ENCODE measurements at regions not wholly inside any gene's neighbourhood (a gene's known extent, or its start where the extent isn't known, plus 50 kb on each side); places are given as distances from the start of the nearest gene placed in this dataset.
A peak's percentile ranks its signal among the peaks of the same experiment; 100 is the strongest.

DNA sequence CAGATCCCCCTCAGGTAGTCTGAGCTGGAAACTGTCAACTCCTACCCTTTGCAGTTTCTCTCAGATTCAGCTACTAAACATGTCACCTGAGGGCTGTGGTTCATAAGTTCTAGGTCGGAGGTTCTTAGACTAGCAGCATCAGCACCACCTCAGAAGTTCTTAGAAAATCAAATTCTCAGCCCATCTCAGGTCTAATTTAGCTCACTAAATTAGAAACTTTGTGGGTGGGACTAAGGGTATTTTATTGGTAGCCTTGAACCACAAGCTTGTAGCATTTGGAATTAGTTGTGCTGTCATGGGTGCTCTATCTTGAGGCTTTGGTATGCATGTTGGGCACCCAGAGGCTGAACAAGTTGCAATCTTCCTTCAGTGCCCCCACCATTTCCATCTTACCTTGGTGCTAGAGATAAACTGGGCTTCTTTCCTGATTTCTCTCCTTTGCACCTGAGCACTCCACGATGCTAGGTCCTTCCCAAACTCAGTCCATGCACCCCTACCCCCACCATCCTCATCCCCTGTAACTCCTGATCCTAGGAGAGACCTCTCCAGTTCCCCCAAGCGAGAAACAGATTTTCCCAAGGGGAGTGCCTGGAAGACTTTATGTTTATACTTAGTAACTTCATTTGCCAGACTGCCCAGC, 54.2 kb downstream of the S1PR1 start:
- no peak for DNase-seq (ENCODE audit: low read depth)

DNA sequence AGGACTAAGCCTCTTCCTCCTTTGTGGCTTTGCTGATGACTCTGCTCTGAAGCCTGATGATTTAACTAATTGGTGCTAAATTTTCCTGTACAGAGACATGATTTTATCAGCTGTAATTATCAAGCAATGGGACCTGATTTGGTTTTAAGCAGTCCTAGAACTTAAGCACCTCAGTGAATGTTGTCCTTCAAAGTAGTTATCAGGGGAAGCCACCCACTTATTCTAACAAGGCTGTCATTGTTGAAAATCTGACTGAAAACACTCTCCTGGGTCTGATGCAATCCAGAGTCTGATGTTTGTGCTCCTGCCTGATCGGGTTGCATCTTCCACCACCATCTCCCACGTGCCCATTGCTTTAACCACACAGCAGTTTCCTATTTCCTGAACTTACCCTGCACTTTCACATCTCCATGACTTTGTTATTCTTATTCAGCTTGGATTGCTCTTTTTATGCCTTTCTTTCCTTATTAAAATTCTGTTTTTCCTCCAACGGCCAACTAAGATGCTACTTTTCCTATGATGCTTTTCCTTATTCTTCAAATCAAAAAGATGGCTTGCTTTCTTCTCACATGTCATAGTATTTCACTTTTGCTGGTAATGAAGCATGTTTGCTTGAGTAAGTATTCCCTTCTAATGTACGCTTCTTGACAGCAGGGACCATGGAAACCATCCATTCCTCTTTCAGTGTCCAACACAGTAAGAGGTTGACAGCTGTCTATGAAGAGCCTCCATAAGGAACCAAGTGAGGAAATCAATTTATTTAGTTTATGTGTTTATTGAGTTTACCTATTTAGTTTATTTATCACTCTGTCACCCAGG, 55.0 kb downstream of the S1PR1 start:
- DNase-seq (ENCODE audit: low read depth): no peak

DNA sequence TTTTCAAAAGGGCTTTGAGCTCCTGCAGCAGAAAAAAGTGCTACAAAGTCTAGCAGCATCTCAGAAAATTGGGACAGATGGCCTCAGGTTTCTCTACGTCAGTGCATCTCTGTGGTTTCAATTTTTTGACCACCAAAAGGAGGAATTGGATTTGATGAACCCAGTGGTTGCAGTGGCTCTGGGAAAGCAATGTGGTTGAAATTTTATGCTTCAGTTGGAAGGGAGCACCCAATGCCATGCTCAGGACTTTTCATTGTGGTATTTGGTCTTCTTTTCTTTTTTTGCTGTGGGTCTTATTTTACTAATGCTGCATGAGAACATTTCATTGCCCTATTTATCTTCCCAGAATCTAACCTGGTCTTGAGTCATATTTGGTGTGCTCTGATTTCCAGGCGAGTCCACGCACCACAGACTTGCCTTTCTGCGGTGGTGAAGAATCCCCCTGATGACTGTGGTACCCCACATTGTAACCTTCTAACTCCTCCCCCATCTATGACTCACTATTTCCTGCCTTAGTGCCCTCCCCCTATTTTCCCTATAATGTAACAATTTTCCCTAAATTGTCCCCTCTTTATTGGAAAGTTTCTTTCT, 56.7 kb downstream of the S1PR1 start:
- DNase-seq (ENCODE audit: low read depth): peak; percentile 29

DNA sequence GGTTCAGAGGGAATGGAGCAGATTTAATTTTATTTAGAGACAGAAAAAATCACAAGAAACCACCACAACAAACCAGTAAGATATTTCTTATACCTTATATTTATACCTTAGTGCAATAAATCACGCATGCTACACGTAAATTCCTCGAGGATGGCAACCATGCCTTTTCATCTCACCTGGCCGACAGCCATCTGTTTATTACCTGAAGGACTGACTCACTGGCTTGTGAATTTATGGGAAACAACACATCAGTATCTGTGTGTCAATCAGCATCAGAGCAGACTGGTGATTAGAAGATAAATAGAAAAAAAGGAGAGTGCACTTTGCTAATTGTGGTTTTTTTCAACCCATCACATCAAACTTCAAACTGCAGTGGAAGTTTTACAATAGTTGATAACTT, 58.4 kb downstream of the S1PR1 start:
- DNase-seq (ENCODE audit: low read depth): no peak

DNA sequence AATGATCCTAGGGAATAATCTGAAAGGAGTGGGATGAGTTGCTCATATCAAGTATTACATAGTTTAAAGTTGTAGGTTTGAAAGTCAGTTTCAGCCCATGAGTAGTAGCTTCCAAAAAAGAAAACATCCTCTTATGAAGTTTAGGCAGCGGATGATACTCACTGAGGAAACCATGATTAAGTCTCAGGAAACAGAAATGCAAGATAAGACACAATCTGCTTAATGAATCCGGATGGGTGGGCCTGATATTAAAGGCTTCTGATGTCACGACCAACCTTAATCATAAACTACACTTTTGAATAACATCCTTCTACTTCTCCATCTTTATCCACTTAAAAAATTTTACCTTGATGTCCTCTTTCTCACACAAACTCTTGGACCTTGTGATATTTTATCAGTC, 61.8 kb downstream of the S1PR1 start:
- DNase-seq (ENCODE audit: low read depth): no peak

DNA sequence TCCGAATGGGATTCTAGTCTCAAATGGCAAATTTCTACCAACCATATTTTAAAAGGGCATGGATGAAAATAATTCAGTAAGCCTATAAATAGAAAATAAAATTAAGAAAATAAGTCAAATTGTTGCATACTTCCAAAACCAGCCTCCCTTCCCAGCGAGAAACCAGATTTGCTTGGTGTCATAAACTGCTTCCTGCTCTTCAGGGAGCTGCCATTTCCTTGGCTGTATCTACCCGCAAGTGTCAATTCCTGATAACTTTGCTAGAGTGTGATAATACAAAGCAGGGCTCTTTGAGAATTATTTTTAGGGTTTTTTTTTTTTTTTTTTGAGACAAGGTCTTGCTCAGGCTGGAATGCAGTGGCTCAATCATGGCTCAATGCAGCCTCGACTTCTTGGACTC, 62.3 kb downstream of the S1PR1 start:
- no peak for DNase-seq (ENCODE audit: low read depth)

DNA sequence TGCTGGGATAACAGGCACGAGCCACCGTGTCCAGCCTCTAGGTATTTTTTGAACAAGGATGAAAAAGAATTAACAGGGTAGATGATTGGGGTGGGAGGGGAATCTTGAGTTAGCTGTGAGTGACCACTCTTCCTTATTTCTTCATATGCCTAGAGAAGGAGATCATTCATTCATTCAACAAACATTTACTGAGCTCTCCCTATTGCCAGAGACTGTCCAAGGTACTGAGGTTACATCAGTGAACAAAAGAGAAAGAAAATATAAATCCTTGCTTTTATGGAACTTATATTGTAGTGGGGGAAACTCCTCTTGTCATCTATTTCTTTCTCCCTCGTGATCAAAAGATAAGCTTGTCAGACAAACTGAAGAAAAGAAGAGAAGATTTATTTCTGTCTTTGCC, 62.9 kb downstream of the S1PR1 start:
- DNase-seq (ENCODE audit: low read depth): no peak

DNA sequence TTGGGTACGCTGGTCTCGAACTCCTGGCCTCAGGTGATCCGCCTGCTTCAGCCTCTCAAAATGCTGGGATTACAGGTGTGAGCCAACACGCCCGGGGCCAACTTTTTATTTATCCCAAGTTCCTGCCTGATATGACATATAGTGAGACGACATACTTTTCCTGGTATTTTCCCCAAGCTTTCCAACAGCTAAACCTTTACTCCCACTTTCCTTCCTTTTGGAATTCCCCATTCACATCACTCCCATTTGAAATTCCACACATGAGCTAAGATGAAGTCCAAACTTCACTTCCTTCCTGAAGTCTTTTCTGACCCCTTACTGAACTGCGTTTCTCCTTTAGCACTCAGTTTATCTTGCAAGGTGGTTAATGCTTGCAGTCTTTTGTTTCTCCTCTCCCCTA, 64.1 kb downstream of the S1PR1 start:
- no peak for DNase-seq (ENCODE audit: low read depth)

DNA sequence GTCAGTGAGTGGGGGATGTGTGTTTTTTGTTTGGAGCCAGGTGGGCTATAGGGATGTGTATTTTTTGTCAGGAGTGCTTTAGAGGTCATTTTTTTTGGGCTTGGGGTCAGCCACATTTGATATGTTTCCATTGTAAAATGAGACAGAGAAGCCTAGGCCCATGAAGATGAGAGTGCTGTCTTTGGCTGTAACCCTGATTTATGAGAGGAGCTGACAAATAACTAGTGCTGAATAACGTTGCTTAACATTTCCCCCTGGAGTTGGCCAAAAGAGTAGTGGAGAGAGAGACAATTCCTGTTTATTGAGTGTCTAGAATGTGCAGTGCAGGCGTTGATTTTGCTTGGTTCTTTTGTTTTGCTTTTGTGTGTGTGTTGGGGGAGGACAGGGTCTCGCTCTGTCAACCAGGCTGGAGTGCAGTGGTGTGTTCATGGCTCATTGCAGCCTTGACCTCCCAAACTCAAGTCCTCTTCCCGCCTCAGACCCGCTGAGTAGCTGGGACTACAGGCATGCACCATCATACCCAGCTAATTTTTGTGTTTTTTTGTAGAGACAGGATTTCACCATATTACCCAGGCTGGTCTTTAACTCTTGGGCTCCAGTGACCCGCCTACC, 64.7 kb downstream of the S1PR1 start:
- DNase-seq (ENCODE audit: low read depth): no peak

DNA sequence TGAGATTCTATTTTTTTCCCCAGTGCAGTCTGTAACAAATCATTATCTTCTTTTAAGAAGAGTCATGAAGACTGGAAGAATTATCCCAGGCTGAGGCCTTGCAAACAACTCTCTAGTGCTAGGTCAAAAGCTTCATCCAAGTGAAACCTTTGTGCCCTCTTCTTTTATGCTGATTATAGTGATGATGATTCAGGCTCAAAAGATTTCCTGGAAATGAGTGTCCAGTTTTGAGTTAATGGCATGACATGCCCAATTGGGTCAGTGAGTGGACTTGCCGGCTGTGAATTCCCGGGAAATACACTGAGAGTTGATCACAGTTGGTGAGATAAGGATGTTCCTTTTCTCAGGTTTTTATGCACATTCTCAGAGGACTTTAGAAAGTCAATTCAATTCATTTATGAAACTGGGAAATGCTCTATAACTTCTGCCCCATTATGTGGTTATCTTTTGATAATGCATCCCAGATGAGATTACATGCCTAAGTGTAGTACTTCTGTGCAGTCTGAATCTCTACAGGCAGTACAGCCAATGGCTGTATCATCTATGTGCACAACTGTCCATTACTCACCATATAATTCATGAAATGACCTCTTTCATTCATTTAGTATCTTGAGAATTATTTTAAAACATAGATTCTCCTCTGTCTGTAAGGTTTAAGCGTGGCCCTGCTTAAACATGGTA, 66.2 kb downstream of the S1PR1 start:
- DNase-seq (ENCODE audit: low read depth): no peak

DNA sequence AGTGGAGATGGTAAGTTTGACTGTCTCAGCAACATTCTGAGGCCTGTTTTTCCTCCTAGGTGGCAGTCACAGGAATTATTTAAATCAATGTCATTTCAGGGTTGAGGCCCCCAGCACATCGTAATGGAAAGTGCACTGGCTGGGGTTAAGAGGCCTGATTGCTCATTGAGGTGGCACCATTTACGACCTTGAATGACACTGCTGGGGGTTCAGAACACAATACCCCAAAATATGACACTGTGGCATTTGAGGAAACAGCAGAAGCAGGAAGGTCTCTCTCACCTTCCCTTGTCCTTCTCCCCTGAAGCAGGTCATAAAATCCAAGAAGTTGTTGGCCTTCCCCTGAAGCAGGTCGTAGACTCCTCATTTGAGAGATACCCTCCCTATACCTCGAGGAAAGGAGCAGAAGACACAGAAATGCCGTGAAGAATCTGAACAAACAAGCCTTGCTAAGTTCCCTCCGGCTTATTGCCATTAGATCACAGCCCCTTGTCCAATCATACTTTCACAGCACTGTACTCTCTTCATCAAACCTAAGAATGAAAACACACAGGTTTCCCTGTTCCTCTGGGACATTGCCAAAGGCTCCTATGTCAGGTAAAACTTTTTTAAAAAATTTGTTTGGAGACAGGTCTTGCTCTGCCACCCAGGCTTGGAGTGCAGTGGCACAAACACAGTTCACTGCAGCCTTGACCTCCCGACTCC, 71.3 kb downstream of the S1PR1 start:
- no peak for DNase-seq (ENCODE audit: low read depth)

DNA sequence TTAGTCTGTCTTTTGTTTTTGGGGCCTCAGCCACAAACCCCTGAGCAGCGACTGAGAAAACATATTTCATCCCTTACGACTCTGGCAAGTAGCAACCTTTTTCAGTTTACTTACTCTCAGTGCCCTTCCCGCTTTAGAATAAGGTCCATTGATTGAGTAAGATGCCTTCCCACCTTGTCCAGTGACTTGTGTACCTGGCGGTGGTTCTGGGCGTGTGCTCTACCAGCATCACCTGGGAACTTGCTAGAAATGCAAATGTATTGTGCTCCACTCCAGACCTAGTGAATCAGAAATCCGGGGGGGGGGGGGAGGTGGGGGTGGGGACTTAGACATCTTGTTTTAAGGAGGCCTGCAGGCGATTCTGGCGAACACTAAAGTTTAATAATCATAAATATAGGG, 72.1 kb downstream of the S1PR1 start:
- DNase-seq (ENCODE audit: low read depth): no peak

DNA sequence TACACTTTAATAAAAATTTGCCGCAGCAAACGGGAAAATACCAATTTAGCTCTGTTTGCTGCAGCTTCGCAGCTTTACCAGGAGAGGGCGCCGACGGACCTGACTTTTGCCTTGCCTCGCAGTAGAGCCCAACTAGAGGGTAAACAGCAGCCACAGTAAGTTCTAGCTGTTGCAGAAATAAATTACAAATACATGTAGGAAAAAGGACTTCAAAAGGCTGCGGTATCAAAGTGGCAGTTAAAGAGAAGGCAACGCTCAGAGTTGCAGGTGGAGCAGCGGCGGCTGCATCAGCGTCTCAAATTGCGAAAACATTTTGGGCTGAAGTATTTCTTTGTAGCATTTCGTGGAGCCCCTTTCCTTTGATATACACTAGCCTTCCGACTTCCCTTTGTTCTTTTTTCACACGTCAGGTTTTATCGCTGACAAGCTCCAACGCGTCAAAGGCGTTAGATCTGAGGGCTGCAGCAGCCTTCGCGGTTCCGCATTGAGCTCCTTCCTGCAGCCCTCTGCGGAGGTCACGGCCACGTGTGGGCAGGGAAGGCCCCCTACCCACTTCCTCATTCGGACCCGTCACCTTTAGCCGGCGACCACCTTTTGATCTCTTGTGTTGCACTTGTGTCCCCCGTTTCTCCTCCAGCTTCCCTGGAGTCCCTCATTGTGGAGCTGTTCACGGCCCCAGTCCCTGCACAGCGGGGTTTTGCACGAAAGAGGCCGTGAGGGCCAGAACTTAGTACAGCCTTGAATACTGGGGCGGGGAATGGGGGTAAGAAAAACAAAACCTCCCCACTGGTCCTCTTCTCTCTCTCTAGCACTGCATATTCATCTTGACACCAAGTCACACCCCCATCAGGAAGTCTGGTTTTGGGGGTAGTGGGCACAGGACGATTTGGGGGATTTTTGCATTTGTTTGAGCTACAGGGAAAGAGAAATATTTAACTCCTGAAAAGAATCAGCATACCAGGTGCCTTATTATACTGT, 72.8 kb downstream of the S1PR1 start:
- peak; percentile 57 for DNase-seq (ENCODE audit: low read depth)

DNA sequence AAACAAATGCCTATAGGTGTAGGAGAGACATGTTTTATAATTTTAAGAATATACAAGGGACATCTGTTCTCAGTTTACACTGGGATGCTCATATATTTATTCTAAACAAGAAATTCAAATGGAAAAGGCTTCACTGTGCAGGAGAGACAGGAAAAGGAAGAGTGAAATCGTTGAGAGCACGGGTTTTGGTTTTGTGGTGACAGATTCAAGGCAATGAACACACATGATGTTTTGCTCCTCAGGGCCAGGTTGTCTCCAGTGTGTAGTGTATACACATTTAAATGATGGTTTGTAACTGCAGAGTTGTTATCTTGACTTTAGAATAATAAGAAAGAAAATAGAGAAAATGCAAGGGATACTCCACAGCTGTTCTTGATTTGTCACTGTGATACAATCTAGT, 73.7 kb downstream of the S1PR1 start:
- no peak for DNase-seq (ENCODE audit: low read depth)

DNA sequence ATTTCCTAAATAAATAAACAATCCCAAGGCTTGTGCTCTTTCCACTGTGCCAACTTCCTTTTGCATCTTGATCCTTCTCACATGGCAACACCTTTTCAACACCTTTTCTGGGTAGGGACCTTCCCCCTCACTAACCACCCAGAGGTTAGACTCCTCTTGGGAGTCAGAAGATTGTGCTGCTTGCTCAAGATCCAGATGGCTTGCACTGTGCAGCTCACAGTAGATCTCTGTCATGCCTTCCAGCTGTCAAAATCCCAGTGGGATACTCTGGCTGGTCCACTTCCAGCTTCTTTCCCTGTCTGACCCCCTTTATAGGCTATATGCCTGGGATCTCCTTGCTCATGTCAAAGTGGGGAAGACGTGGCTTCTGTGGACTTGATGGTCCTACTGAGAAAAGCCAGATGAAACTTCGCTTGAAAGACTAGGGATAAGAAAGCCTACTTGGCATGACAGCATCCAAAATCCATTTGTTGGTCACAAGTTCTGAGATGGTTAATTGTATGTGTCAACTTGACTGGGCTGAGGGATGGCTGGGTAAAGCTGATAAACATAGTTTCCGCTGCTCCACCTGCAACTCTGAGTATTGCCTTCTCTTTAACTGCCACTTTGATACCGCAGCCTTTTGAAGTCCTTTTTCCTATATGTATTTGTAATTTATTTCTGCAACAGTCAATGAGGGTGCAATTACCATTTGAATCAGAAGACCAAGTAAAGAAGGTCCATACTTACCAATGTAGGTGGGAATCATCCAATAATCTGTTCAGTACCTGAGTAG, 74.5 kb downstream of the S1PR1 start:
- DNase-seq (ENCODE audit: low read depth): no peak

DNA sequence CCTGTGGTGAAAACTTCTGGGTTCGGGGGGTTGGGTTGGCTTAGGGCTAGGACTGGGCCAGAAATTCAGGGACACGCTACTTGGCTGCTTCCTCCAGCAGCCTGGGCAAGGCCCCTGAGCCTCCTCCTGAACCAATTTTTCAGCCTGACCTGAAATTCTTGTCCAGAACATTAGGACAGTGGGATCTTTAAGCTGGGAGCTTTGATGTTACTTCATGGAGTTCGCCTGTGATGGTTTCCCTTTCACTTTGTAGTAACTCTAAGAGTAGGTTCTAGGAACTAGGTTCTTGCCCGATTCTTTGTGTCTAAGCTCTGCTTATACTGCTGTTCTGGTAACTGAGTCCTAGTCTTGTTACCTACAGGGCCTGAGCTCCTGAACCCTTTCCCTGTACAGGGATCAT, 75.3 kb downstream of the S1PR1 start:
- no peak for DNase-seq (ENCODE audit: low read depth)

DNA sequence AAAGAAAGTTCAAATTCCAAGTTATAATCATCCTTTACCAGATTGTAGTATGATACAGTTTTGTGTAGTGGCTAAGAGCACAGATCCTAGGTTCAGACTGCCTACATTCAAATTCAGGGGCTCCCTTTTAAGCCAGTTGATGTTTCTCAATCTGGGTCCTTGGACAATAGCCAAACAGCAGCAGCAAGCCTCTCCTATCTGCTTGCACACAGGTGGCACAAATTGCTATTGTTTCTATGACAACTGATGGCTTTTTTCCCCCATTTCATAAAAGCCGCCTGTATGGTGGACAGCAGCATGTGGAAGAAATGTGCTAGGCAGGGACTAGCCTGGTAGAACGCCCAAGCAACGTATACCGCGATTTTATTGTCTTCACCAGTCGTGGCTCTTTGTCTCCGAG, 76.5 kb downstream of the S1PR1 start:
- no peak for DNase-seq (ENCODE audit: low read depth)

DNA sequence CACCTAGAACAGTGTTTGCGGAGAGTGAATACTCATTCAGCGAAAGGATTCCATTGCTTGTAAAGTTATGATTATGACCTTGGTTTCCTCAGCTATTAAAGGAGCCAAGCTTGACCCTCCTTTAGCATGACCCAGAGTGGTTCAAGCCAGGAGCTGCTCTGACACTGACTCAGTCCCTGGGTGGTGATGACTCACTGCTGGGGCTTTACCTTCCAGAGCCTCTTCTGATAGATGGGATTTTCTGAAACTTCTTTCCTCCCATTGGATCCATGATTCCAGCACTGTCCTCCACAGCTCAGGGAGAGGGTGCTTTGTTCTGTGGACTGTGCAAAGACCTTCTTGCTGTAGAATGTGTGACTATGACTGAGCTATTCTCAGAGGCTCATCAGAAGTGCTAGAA, 77.4 kb downstream of the S1PR1 start:
- no peak for DNase-seq (ENCODE audit: low read depth)

DNA sequence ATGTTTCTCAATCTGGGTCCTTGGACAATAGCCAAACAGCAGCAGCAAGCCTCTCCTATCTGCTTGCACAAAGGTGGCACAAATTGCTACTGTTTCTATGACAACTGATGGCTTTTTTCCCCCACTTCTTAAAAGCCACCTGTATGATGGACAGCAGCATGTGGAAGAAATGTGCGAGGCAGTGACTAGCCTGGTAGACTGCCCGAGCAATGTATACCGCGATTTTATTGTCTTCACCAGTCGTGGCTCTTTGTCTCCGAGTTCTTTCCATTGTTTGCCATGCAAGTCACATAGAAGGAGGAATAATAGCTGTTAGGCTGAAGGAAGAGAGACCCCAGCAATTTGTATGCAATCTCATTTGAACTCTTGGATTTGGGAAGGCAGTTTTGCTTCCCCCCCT, 79.4 kb downstream of the S1PR1 start:
- no peak for DNase-seq (ENCODE audit: low read depth)

DNA sequence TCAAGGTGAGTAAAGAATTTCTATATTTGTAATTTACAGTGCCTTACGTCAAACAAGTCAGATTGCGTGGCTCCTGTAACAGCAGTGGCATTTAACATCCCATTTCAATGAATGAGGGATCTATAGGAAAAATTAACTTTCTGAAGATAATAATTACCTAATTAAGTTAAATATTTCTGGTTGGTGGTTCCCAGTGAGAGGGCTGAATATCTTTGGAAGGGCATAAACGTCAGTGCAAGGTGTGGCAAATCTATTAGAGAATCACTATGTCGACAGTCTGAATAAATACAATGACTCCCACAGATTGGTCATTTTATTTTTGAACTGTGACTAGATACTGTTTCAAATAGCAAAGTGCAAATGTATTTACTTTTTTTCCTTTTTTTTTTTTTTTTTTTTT, 80.0 kb downstream of the S1PR1 start:
- no peak for DNase-seq (ENCODE audit: low read depth)
